GM12801 (cell line): ENCODE measurements at regions not wholly inside any gene's neighbourhood (a gene's known extent, or its start where the extent isn't known, plus 50 kb on each side); places are given as distances from the start of the nearest gene placed in this dataset.

ENCODE experiments used
- CTCF ChIP-seq: IDR thresholded peaks from one replicate; pipeline ENCODE4 v1.5.1; 2011; ENCODE audit warnings: control low read depth; ENCODE audit not compliant: insufficient read length; ENCODE audit errors: extremely low read depth

- TF ChIP-seq CTCF = no peak
Observed at GRCh38 chr15:79172801-79173460, 82.4 kb upstream of the RASGRF1 start.

GRCh38 chr15:79172032-79172481 lies 81.5 kb upstream of the RASGRF1 start:
- no peak for TF ChIP-seq CTCF

GRCh38 chr15:79171320-79172031 lies 80.9 kb upstream of the RASGRF1 start:
- no peak for TF ChIP-seq CTCF

GRCh38 chr15:79170256-79170664 lies 79.7 kb upstream of the RASGRF1 start:
- no peak for TF ChIP-seq CTCF

GRCh38 chr15:79169526-79170133 lies 79.0 kb upstream of the RASGRF1 start:
- no peak for TF ChIP-seq CTCF

- no peak for TF ChIP-seq CTCF
Observed at GRCh38 chr15:79168922-79169456, 78.4 kb upstream of the RASGRF1 start.

GRCh38 chr15:79167776-79168175 lies 77.2 kb upstream of the RASGRF1 start:
- no peak for TF ChIP-seq CTCF
